SH-SY5Y (cell line): ENCODE measurements at regions not wholly inside any gene's neighbourhood (a gene's known extent, or its start where the extent isn't known, plus 50 kb on each side); places are given as distances from the start of the nearest gene placed in this dataset.

ENCODE experiments used
- GATA2 ChIP-seq: IDR thresholded peaks from 2 replicates; pipeline ENCODE4 v1.6.1; 2011; ENCODE audit warnings: mild to moderate bottlenecking, low read depth, low read length
- GATA3 ChIP-seq: IDR thresholded peaks from 2 replicates; pipeline ENCODE4 v1.6.1; 2011; ENCODE audit warnings: low read depth, mild to moderate bottlenecking, low read length, moderate library complexity

DNA sequence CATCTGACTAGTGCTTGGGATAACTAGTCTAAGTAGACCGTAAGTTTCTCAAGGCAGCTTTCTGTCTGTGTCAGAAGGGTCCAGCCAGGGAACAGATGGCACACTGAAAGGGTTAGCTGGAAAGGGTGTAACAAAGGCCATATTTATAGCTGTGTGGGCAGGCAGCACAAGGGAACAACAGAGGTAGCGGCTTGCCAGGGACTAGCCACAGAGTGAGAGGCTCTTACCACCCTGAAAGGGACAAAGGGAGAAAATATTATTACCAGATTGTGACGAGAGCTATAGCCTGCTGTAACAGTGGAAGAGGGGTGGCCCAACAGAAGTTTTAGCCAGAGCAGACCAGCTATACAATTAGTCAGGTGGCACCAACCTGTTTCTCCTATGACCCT, 129.4 kb downstream of the CCDC34 start:
- TF ChIP-seq GATA2 (no peak), GATA3 (no peak)
